ENCODE measurements at regions not wholly inside any gene's neighbourhood (a gene's known extent, or its start where the extent isn't known, plus 50 kb on each side); places are given as distances from the start of the nearest gene placed in this dataset.

- Histone ChIP-seq H3K79me2 (ENCODE audit: low read length) (no peaks in the 10 kb centered on the region), H3K9ac (ENCODE audit: low read length) (no peak overlapping the region), H3K4me1 (ENCODE audit: low read length) (no peaks in the 10 kb centered on the region), H3K36me3 (ENCODE audit: insufficient read depth, low read length) (no peaks in the 10 kb centered on the region), H3K9me3 (ENCODE audit: low read length) (no peaks in the 10 kb centered on the region), H3K9me2 (replicated peaks; ENCODE audit: insufficient read depth, low read length) (no peaks in the 10 kb centered on the region), H4K20me1 (ENCODE audit: insufficient read depth, low read depth, low read length) (no peaks in the 10 kb centered on the region), H3K4me3 (ENCODE audit: low read length) (no peak overlapping the region), H3K4me2 (ENCODE audit: low read depth, low read length, poor library complexity, severe bottlenecking) (no peak overlapping the region), H3K27me3 (ENCODE audit: low read length) (no peaks in the 10 kb centered on the region), H2AFZ (ENCODE audit: low read length) (no peak overlapping the region), H3K27ac (ENCODE audit: low read length) (no peak overlapping the region)
- DNase-seq, result no peak
These were observed 269.6 kb upstream of the NEBL start for GRCh38 chr10:21166557-21167287.

- H3K9me3 ChIP-seq (ENCODE audit: low read length), result no peaks in the 10 kb centered on the region
- H3K36me3 ChIP-seq (ENCODE audit: insufficient read depth, low read length), result no peaks in the 10 kb centered on the region
- no peak overlapping the region for H3K4me2 ChIP-seq (ENCODE audit: low read depth, low read length, poor library complexity, severe bottlenecking)
- no peak for DNase-seq
- H3K9me2 ChIP-seq (replicated peaks; ENCODE audit: insufficient read depth, low read length), result no peaks in the 10 kb centered on the region
- no peaks in the 10 kb centered on the region for H3K4me1 ChIP-seq (ENCODE audit: low read length)
- H3K27ac ChIP-seq (ENCODE audit: low read length), result no peak overlapping the region
- H4K20me1 ChIP-seq (ENCODE audit: insufficient read depth, low read depth, low read length), result no peaks in the 10 kb centered on the region
- H2AFZ ChIP-seq (ENCODE audit: low read length), result no peak overlapping the region
- H3K27me3 ChIP-seq (ENCODE audit: low read length), result no peaks in the 10 kb centered on the region
- no peak overlapping the region for H3K4me3 ChIP-seq (ENCODE audit: low read length)
- no peak overlapping the region for H3K9ac ChIP-seq (ENCODE audit: low read length)
- H3K79me2 ChIP-seq (ENCODE audit: low read length), result no peaks in the 10 kb centered on the region
These were observed 268.4 kb upstream of the NEBL start for GRCh38 chr10:21165489-21165888.

- no peak overlapping the region for H3K9ac ChIP-seq (ENCODE audit: low read length)
- no peaks in the 10 kb centered on the region for H4K20me1 ChIP-seq (ENCODE audit: insufficient read depth, low read depth, low read length)
- no peaks in the 10 kb centered on the region for H3K79me2 ChIP-seq (ENCODE audit: low read length)
- H3K4me1 ChIP-seq (ENCODE audit: low read length), result no peaks in the 10 kb centered on the region
- H3K4me3 ChIP-seq (ENCODE audit: low read length), result no peak overlapping the region
- no peaks in the 10 kb centered on the region for H3K9me3 ChIP-seq (ENCODE audit: low read length)
- no peak overlapping the region for H3K27ac ChIP-seq (ENCODE audit: low read length)
- no peak overlapping the region for H3K4me2 ChIP-seq (ENCODE audit: low read depth, low read length, poor library complexity, severe bottlenecking)
- H2AFZ ChIP-seq (ENCODE audit: low read length), result no peak overlapping the region
- H3K36me3 ChIP-seq (ENCODE audit: insufficient read depth, low read length), result no peaks in the 10 kb centered on the region
- no peaks in the 10 kb centered on the region for H3K9me2 ChIP-seq (replicated peaks; ENCODE audit: insufficient read depth, low read length)
- H3K27me3 ChIP-seq (ENCODE audit: low read length), result no peaks in the 10 kb centered on the region
- DNase-seq, result no peak
These were observed 267.6 kb upstream of the NEBL start for GRCh38 chr10:21164687-21165086.

- H3K4me3 ChIP-seq (ENCODE audit: low read length), result no peak overlapping the region
- H2AFZ ChIP-seq (ENCODE audit: low read length), result no peak overlapping the region
- no peak overlapping the region for H3K27ac ChIP-seq (ENCODE audit: low read length)
- no peaks in the 10 kb centered on the region for H3K4me1 ChIP-seq (ENCODE audit: low read length)
- no peaks in the 10 kb centered on the region for H3K79me2 ChIP-seq (ENCODE audit: low read length)
- no peaks in the 10 kb centered on the region for H3K9me3 ChIP-seq (ENCODE audit: low read length)
- H3K9me2 ChIP-seq (replicated peaks; ENCODE audit: insufficient read depth, low read length), result no peaks in the 10 kb centered on the region
- no peaks in the 10 kb centered on the region for H4K20me1 ChIP-seq (ENCODE audit: insufficient read depth, low read depth, low read length)
- no peak overlapping the region for H3K4me2 ChIP-seq (ENCODE audit: low read depth, low read length, poor library complexity, severe bottlenecking)
- no peak overlapping the region for H3K9ac ChIP-seq (ENCODE audit: low read length)
- H3K36me3 ChIP-seq (ENCODE audit: insufficient read depth, low read length), result no peaks in the 10 kb centered on the region
- no peak for DNase-seq
- H3K27me3 ChIP-seq (ENCODE audit: low read length), result no peaks in the 10 kb centered on the region
These were observed 265.8 kb upstream of the NEBL start for GRCh38 chr10:21162948-21163347.

GRCh38 chr10:21161647-21162046 lies 264.5 kb upstream of the NEBL start:
- H3K4me1 ChIP-seq (ENCODE audit: low read length), result no peaks in the 10 kb centered on the region
- no peak overlapping the region for H3K4me2 ChIP-seq (ENCODE audit: low read depth, low read length, poor library complexity, severe bottlenecking)
- no peaks in the 10 kb centered on the region for H3K36me3 ChIP-seq (ENCODE audit: insufficient read depth, low read length)
- no peak overlapping the region for H3K9ac ChIP-seq (ENCODE audit: low read length)
- H2AFZ ChIP-seq (ENCODE audit: low read length), result no peak overlapping the region
- no peak overlapping the region for H3K4me3 ChIP-seq (ENCODE audit: low read length)
- DNase-seq, result no peak
- no peaks in the 10 kb centered on the region for H3K79me2 ChIP-seq (ENCODE audit: low read length)
- H3K9me2 ChIP-seq (replicated peaks; ENCODE audit: insufficient read depth, low read length), result no peaks in the 10 kb centered on the region
- no peak overlapping the region for H3K27ac ChIP-seq (ENCODE audit: low read length)
- H3K27me3 ChIP-seq (ENCODE audit: low read length), result no peaks in the 10 kb centered on the region
- no peaks in the 10 kb centered on the region for H3K9me3 ChIP-seq (ENCODE audit: low read length)
- no peaks in the 10 kb centered on the region for H4K20me1 ChIP-seq (ENCODE audit: insufficient read depth, low read depth, low read length)

GRCh38 chr10:21161090-21161625 lies 264.0 kb upstream of the NEBL start:
- Histone ChIP-seq H4K20me1 (ENCODE audit: insufficient read depth, low read depth, low read length) (no peaks in the 10 kb centered on the region), H3K9ac (ENCODE audit: low read length) (no peak overlapping the region), H3K9me2 (replicated peaks; ENCODE audit: insufficient read depth, low read length) (no peaks in the 10 kb centered on the region), H3K4me3 (ENCODE audit: low read length) (no peak overlapping the region), H3K27me3 (ENCODE audit: low read length) (no peaks in the 10 kb centered on the region), H2AFZ (ENCODE audit: low read length) (no peak overlapping the region), H3K4me2 (ENCODE audit: low read depth, low read length, poor library complexity, severe bottlenecking) (no peak overlapping the region), H3K4me1 (ENCODE audit: low read length) (no peaks in the 10 kb centered on the region), H3K36me3 (ENCODE audit: insufficient read depth, low read length) (no peaks in the 10 kb centered on the region), H3K27ac (ENCODE audit: low read length) (no peak overlapping the region), H3K79me2 (ENCODE audit: low read length) (no peaks in the 10 kb centered on the region), H3K9me3 (ENCODE audit: low read length) (no peaks in the 10 kb centered on the region)
- DNase-seq, result no peak

- H3K27me3 ChIP-seq (ENCODE audit: low read length), result no peaks in the 10 kb centered on the region
- no peaks in the 10 kb centered on the region for H3K36me3 ChIP-seq (ENCODE audit: insufficient read depth, low read length)
- no peaks in the 10 kb centered on the region for H3K9me3 ChIP-seq (ENCODE audit: low read length)
- no peaks in the 10 kb centered on the region for H3K4me1 ChIP-seq (ENCODE audit: low read length)
- no peaks in the 10 kb centered on the region for H4K20me1 ChIP-seq (ENCODE audit: insufficient read depth, low read depth, low read length)
- H3K27ac ChIP-seq (ENCODE audit: low read length), result no peak overlapping the region
- no peaks in the 10 kb centered on the region for H3K79me2 ChIP-seq (ENCODE audit: low read length)
- no peak overlapping the region for H3K4me3 ChIP-seq (ENCODE audit: low read length)
- no peak overlapping the region for H3K4me2 ChIP-seq (ENCODE audit: low read depth, low read length, poor library complexity, severe bottlenecking)
- no peak overlapping the region for H2AFZ ChIP-seq (ENCODE audit: low read length)
- no peaks in the 10 kb centered on the region for H3K9me2 ChIP-seq (replicated peaks; ENCODE audit: insufficient read depth, low read length)
- no peak for DNase-seq
- H3K9ac ChIP-seq (ENCODE audit: low read length), result no peak overlapping the region
These were observed 263.0 kb upstream of the NEBL start for GRCh38 chr10:21160116-21160515.

- H3K27ac ChIP-seq (ENCODE audit: low read length), result no peak overlapping the region
- no peak overlapping the region for H3K9ac ChIP-seq (ENCODE audit: low read length)
- no peaks in the 10 kb centered on the region for H3K9me2 ChIP-seq (replicated peaks; ENCODE audit: insufficient read depth, low read length)
- no peak for DNase-seq
- no peaks in the 10 kb centered on the region for H3K4me1 ChIP-seq (ENCODE audit: low read length)
- no peaks in the 10 kb centered on the region for H3K79me2 ChIP-seq (ENCODE audit: low read length)
- H3K4me2 ChIP-seq (ENCODE audit: low read depth, low read length, poor library complexity, severe bottlenecking), result no peak overlapping the region
- H2AFZ ChIP-seq (ENCODE audit: low read length), result no peak overlapping the region
- H3K27me3 ChIP-seq (ENCODE audit: low read length), result no peaks in the 10 kb centered on the region
- no peaks in the 10 kb centered on the region for H3K9me3 ChIP-seq (ENCODE audit: low read length)
- no peaks in the 10 kb centered on the region for H4K20me1 ChIP-seq (ENCODE audit: insufficient read depth, low read depth, low read length)
- H3K36me3 ChIP-seq (ENCODE audit: insufficient read depth, low read length), result no peaks in the 10 kb centered on the region
- no peak overlapping the region for H3K4me3 ChIP-seq (ENCODE audit: low read length)
These were observed 262.6 kb upstream of the NEBL start for GRCh38 chr10:21159669-21160068.

Data from Karpas-422 (cell line).